H1 (cell line): ENCODE measurements at regions not wholly inside any gene's neighbourhood (a gene's known extent, or its start where the extent isn't known, plus 50 kb on each side); places are given as distances from the start of the nearest gene placed in this dataset.

Experiments
- CTCF ChIA-PET: fragments of 300-600 bp; sonication (Branson Sonifier 250); formaldehyde crosslinking; loops from one replicate; lab custom pipeline; 2021; ENCODE audit not compliant: partially characterized antibody; lab: Charles Lee
- POLR2A ChIA-PET: fragments of 300-600 bp; sonication (Branson Sonifier 250); formaldehyde crosslinking; loops from one replicate; lab custom pipeline; 2021; ENCODE audit warnings: inconsistent platforms; ENCODE audit not compliant: partially characterized antibody; lab: Charles Lee
- DNase-seq, 2 experiments: peaks; one replicate each; pipeline versions ENCODE4 v3.0.0 to v3.0.0-alpha.2; 2010 to 2022; ENCODE audit warnings: low spot score in 2 of 2, low read depth in 1 of 2, mixed read lengths in 1 of 2
- FAIRE-seq: peaks from 2 replicates; lab custom pipeline; 2011; peaks lifted over from hg19 to GRCh38; lab: Jason Lieb, UNC
- H2AFZ ChIP-seq: 2 replicates; pipeline ENCODE4 v1.8.1; 2012; ENCODE audit warnings: low read length, inconsistent platforms
- H2AK5ac ChIP-seq: 2 replicates; pipeline ENCODE4 v1.6.1; 2013; ENCODE audit warnings: low read depth, low read length
- H2BK120ac ChIP-seq: replicated peaks from 2 replicates; pipeline ENCODE3; 2013; ENCODE audit warnings: low read depth, low read length, inconsistent platforms
- H2BK12ac ChIP-seq: 2 replicates; pipeline ENCODE4 v1.6.1; 2013; ENCODE audit warnings: low read depth, low read length
- H2BK15ac ChIP-seq: 2 replicates; pipeline ENCODE4 v1.6.1; 2013; ENCODE audit warnings: low read length
- H2BK20ac ChIP-seq: 2 replicates; pipeline ENCODE4 v1.6.1; 2013; ENCODE audit warnings: low read length
- H2BK5ac ChIP-seq: 2 replicates; pipeline ENCODE4 v1.6.1; 2013; ENCODE audit warnings: low read depth, low read length
- H3K14ac ChIP-seq: 2 replicates; pipeline ENCODE4 v1.6.1; 2013; ENCODE audit warnings: inconsistent platforms; ENCODE audit not compliant: insufficient read length
- H3K18ac ChIP-seq: 2 replicates; pipeline ENCODE4 v1.6.1; 2013; ENCODE audit warnings: low read length; ENCODE audit errors: extremely low read depth
- H3K23ac ChIP-seq: 2 replicates; pipeline ENCODE4 v1.6.1; 2013; ENCODE audit warnings: inconsistent platforms; ENCODE audit not compliant: insufficient read length
- H3K23me2 ChIP-seq: 2 replicates; pipeline ENCODE4 v1.6.1; 2013; ENCODE audit warnings: low read depth, low read length
- H3K27ac ChIP-seq: 2 replicates; pipeline ENCODE4 v1.6.1; 2011; ENCODE audit warnings: low read depth, low read length, inconsistent platforms
- H3K27me3 ChIP-seq, 4 experiments: replicated peaks in 1 of 4; 1 replicate in 1 of 4; 2 replicates in 3 of 4; pipeline versions ENCODE4 v1.6.1 to v1.8.1; 2011 to 2013; ENCODE audit warnings: low read length in 3 of 4, mild to moderate bottlenecking in 3 of 4, inconsistent platforms in 2 of 4, mixed read lengths in 2 of 4, moderate library complexity in 1 of 4; ENCODE audit not compliant: control insufficient read depth in 3 of 4, insufficient read depth in 3 of 4; ENCODE audit errors: extremely low read depth in 1 of 4
- H3K36me3 ChIP-seq, 4 experiments: 2 replicates each; pipeline versions ENCODE4 v1.6.1 to v1.8.1; 2011 to 2013; ENCODE audit warnings: mild to moderate bottlenecking in 4 of 4, low read length in 3 of 4, moderate library complexity in 2 of 4, control low read depth in 1 of 4, inconsistent platforms in 1 of 4; ENCODE audit not compliant: insufficient read depth in 4 of 4, control insufficient read depth in 2 of 4
- H3K4ac ChIP-seq: replicated peaks from 2 replicates; pipeline ENCODE3; 2013; ENCODE audit warnings: low read length, low read depth, mixed read lengths, inconsistent platforms; ENCODE audit not compliant: insufficient read length
- H3K4me1 ChIP-seq, 4 experiments: replicated peaks in 1 of 4; 1 replicate in 1 of 4; 2 replicates in 3 of 4; pipeline versions ENCODE4 v1.6.1 to v1.8.1; 2011 to 2013; ENCODE audit warnings: low read length in 3 of 4, inconsistent platforms in 2 of 4, mixed read lengths in 1 of 4; ENCODE audit not compliant: insufficient read depth in 4 of 4, control insufficient read depth in 3 of 4
- H3K4me2 ChIP-seq, 2 experiments: 2 replicates each; pipeline versions ENCODE4 v1.6.1 to v1.8.1; 2011 to 2013; ENCODE audit warnings: low read depth in 2 of 2, low read length in 2 of 2, control low read depth in 1 of 2, inconsistent platforms in 1 of 2, mild to moderate bottlenecking in 1 of 2; ENCODE audit not compliant: insufficient read depth in 1 of 2
- H3K4me3 ChIP-seq, 4 experiments: fragments of 200-600, 300-600 bp in 1 of 4; sonication (generic), shearing (Covaris generic), sonication (Bioruptor Twin) in 1 of 4; 2 replicates each; pipeline versions ENCODE4 v1.5.1 to v1.8.1; 2011 to 2016; ENCODE audit warnings: low read length in 4 of 4, low read depth in 3 of 4, control low read depth in 2 of 4, inconsistent platforms in 2 of 4, mild to moderate bottlenecking in 2 of 4, mixed read lengths in 1 of 4, moderate library complexity in 1 of 4; ENCODE audit not compliant: insufficient read depth in 2 of 4; ENCODE audit errors: extremely low read depth in 1 of 4
- H3K56ac ChIP-seq: replicated peaks from 2 replicates; pipeline ENCODE3; 2013; ENCODE audit warnings: low read depth, mild to moderate bottlenecking, mixed read lengths, low read length, inconsistent platforms; ENCODE audit not compliant: insufficient read length
- H3K79me1 ChIP-seq: 2 replicates; pipeline ENCODE4 v1.6.1; 2013; ENCODE audit warnings: low read depth, low read length, control low read depth
- H3K79me2 ChIP-seq, 2 experiments: 2 replicates each; pipeline versions ENCODE4 v1.6.1 to v1.8.1; 2012 to 2013; ENCODE audit warnings: low read length in 2 of 2, mild to moderate bottlenecking in 2 of 2, inconsistent platforms in 1 of 2; ENCODE audit not compliant: insufficient read depth in 2 of 2, control insufficient read depth in 1 of 2
- H3K9ac ChIP-seq, 4 experiments: replicated peaks in 1 of 4; 1 replicate in 1 of 4; 2 replicates in 3 of 4; pipeline versions ENCODE4 v1.6.1 to v1.8.1; 2011 to 2013; ENCODE audit warnings: low read depth in 3 of 4, low read length in 3 of 4, control low read depth in 2 of 4, mild to moderate bottlenecking in 2 of 4, moderate library complexity in 2 of 4, inconsistent platforms in 1 of 4; ENCODE audit errors: extremely low read depth in 1 of 4
- H3K9me3 ChIP-seq, 2 experiments: 2 replicates each; pipeline versions ENCODE4 v1.6.1 to v1.8.1; 2012 to 2013; ENCODE audit warnings: mild to moderate bottlenecking in 2 of 2, moderate library complexity in 2 of 2, control low read depth in 1 of 2, inconsistent platforms in 1 of 2, low read depth in 1 of 2, low read length in 1 of 2, mixed read lengths in 1 of 2; ENCODE audit not compliant: insufficient read depth in 2 of 2
- H4K20me1 ChIP-seq, 2 experiments: replicated peaks in 1 of 2; 2 replicates each; pipeline versions ENCODE3 to v1.8.1; 2011 to 2013; ENCODE audit warnings: inconsistent platforms in 2 of 2, low read length in 2 of 2, mild to moderate bottlenecking in 1 of 2; ENCODE audit not compliant: insufficient read depth in 2 of 2, control insufficient read depth in 1 of 2
- H4K5ac ChIP-seq: 2 replicates; pipeline ENCODE4 v1.6.1; 2013; ENCODE audit warnings: low read length, low read depth, mixed read lengths, inconsistent platforms; ENCODE audit not compliant: insufficient read length
- H4K8ac ChIP-seq: 2 replicates; pipeline ENCODE4 v1.8.0; 2013; ENCODE audit warnings: mild to moderate bottlenecking, moderate library complexity, low read length, inconsistent platforms; ENCODE audit not compliant: insufficient read depth; ENCODE audit errors: extremely low read depth
- H4K91ac ChIP-seq: replicated peaks from 2 replicates; pipeline ENCODE3; 2013; ENCODE audit warnings: low read length, mixed read lengths, inconsistent platforms; ENCODE audit not compliant: insufficient read length
- BRCA1 ChIP-seq: IDR thresholded peaks from 2 replicates; pipeline ENCODE4 v1.6.1; 2012; ENCODE audit warnings: low read depth, low read length, improper control_type of control experiment
- CHD1 ChIP-seq: IDR thresholded peaks from 2 replicates; pipeline ENCODE4 v1.6.1; 2012; ENCODE audit warnings: low read depth, low read length, improper control_type of control experiment
- KDM5A ChIP-seq: fragments of 200-600 bp; IDR thresholded peaks from 2 replicates; pipeline ENCODE4 v1.7.1; 2012; ENCODE audit warnings: mild to moderate bottlenecking, low read length, inconsistent platforms, mixed read lengths
- SP2 ChIP-seq: IDR thresholded peaks from 2 replicates; pipeline ENCODE4 v1.6.1; 2012; ENCODE audit warnings: mild to moderate bottlenecking, low read length, inconsistent platforms
- WGBS, 2 experiments: shearing (Covaris generic) in 1 of 2; methylation state at CpG; one replicate each; pipeline versions ENCODE4 v1.1.6 to v1.1.7; 2013 to 2015; ENCODE audit warnings: low lambda C conversion rate in 2 of 2, mixed read lengths in 2 of 2, inconsistent platforms in 1 of 2, low coverage in 1 of 2, missing lambda C conversion rate in 1 of 2; ENCODE audit not compliant: insufficient replicate concordance in 2 of 2, insufficient coverage in 1 of 2, insufficient read length in 1 of 2; ENCODE audit errors: extremely low coverage in 1 of 2, missing lambda C conversion rate in 1 of 2; 5-methylcytosine and 5-hydroxymethylcytosine counted together

DNA sequence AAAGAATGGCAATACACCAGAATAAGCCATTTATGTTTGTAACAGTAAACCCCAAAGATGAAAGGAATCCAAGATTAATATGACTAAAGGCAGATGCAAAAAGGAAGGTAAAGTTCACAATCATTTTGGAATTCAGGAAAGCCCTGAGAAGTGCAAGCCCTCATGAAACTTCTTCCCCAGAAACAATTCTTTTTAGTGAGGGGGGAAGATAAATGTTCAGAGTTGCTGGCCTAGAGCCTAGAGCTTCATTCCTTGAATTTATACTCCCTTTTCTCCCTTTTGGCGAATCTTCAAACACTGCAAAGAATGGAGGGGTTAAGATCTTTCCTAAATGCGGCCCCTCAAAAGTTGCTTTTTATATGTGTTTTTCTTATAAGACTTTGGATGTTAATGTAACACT is 368.8 kb downstream of the MEIS1 start:
- 87% methylated on average over 2 of the region's 2 CpGs; no CpG with 5 or more reads in 1 of the 2 experiments for WGBS, 2 experiments
- H2BK5ac ChIP-seq = no peak overlapping the region
- no peak overlapping the region for H3K18ac ChIP-seq
- ChIA-PET CTCF (interaction anchor here (0.5 to 1.4 kb wide), 2 partner anchors 70 to 519 kb away, joined by 3 read pairs; no protein-coding TSS in a partner anchor), POLR2A (no interaction called here)
- no peak overlapping the region for H2BK12ac ChIP-seq
- H3K56ac ChIP-seq = no peak overlapping the region
- no peaks in the 10 kb centered on the region for H3K79me1 ChIP-seq
- H3K23me2 ChIP-seq = no peaks in the 10 kb centered on the region
- H3K79me2 ChIP-seq = no peaks in the 10 kb centered on the region
- H4K91ac ChIP-seq = no peak overlapping the region
- no peak overlapping the region for H3K4me3 ChIP-seq
- no peak overlapping the region for H4K8ac ChIP-seq
- no peak overlapping the region for H3K23ac ChIP-seq
- FAIRE-seq = no peak
- H3K9ac ChIP-seq = no peak overlapping the region
- H3K27ac ChIP-seq = no peak overlapping the region
- no peaks in the 10 kb centered on the region for H4K20me1 ChIP-seq
- H3K14ac ChIP-seq = no peak overlapping the region
- H3K27me3 ChIP-seq = no peaks in the 10 kb centered on the region
- H2BK20ac ChIP-seq = no peak overlapping the region
- peaks cover 0 to 5% (median 3%) of the 10 kb centered on the region in 4 experiments; a peak in 2 of 7 replicates for H3K4me1 ChIP-seq
- no peak overlapping the region for H2AK5ac ChIP-seq
- no peak overlapping the region for H3K4ac ChIP-seq
- H3K4me2 ChIP-seq = no peak overlapping the region
- H4K5ac ChIP-seq = no peak overlapping the region
- no peak overlapping the region for H2AFZ ChIP-seq
- H3K9me3 ChIP-seq = no peaks in the 10 kb centered on the region
- no peaks in the 10 kb centered on the region for H3K36me3 ChIP-seq
- DNase-seq = no peak
- H2BK15ac ChIP-seq = no peak overlapping the region
- H2BK120ac ChIP-seq = no peak overlapping the region
- TF ChIP-seq CHD1 (no peak), BRCA1 (no peak), KDM5A (no peak), SP2 (no peak)
